HCT116 (cell line): ENCODE measurements at regions not wholly inside any gene's neighbourhood (a gene's known extent, or its start where the extent isn't known, plus 50 kb on each side); places are given as distances from the start of the nearest gene placed in this dataset.

Experiments
- ATAC-seq: fragments of 200-7000 bp; cut with Tn5 transposase; 2 replicates; pipeline ENCODE4 v1.9.1; 2020; ENCODE audit warnings: mild to moderate bottlenecking, moderate library complexity
- BruUV-seq: library from RNA; stranded (reverse); fragments of 400-500 nt; replicated peaks from 2 replicates; lab custom pipeline; 2021; lab: Mats Ljungman, UMichigan
- CTCF ChIA-PET: fragments of 300-600 bp; sonication (Branson Sonifier 250); formaldehyde crosslinking; loops from one replicate; lab custom pipeline; 2021; ENCODE audit warnings: antibody characterized with exemption; lab: Charles Lee
- POLR2A ChIA-PET: fragments of 300-600, 350-600 bp; sonication (Branson Sonifier 250); formaldehyde crosslinking; loops from one replicate; lab custom pipeline; 2021; ENCODE audit warnings: antibody characterized with exemption; lab: Charles Lee
- RAD21 ChIA-PET, 2 experiments: fragments of 300-600 bp; sonication (Branson Sonifier 250); formaldehyde crosslinking; loops; one replicate each; lab custom pipeline; 2023; ENCODE audit warnings: low total read pairs in 2 of 2; ENCODE audit not compliant: uncharacterized antibody in 2 of 2, unreplicated experiment in 2 of 2, low non-redundant PET in 1 of 2; lab: Charles Lee
- DNase-seq: peaks from one replicate; pipeline ENCODE4 v3.0.0-alpha.2; 2010; ENCODE audit warnings: low read depth, low spot score
- H2AFZ ChIP-seq: fragments of 200-600 bp; shearing (Covaris generic), sonication (generic); 2 replicates; pipeline ENCODE4 v1.6.1; 2017; ENCODE audit warnings: low read depth, mixed run types, mixed read lengths, antibody characterized with exemption, low read length; ENCODE audit not compliant: poor library complexity, severe bottlenecking
- H3K27ac ChIP-seq: 2 replicates; pipeline ENCODE4 v1.5.1; 2012; ENCODE audit warnings: low read depth, low read length
- H3K27me3 ChIP-seq: fragments of 200-600 bp; sonication (generic); 2 replicates; pipeline ENCODE4 v1.6.1; 2016; ENCODE audit warnings: mixed run types, low read length, mixed read lengths; ENCODE audit not compliant: insufficient read depth
- H3K36me3 ChIP-seq, 2 experiments: fragments of 200-500 bp in 1 of 2; fragments of 200-600 bp in 1 of 2; sonication (Bioruptor generic) in 1 of 2; sonication (generic) in 1 of 2; 2 replicates each; pipeline versions ENCODE4 v1.5.1 to v1.6.1; 2014 to 2016; ENCODE audit warnings: low read length in 2 of 2, inconsistent platforms in 1 of 2, mixed read lengths in 1 of 2, mixed run types in 1 of 2; ENCODE audit not compliant: insufficient read depth in 2 of 2, control insufficient read depth in 1 of 2
- H3K4me1 ChIP-seq, 2 experiments: fragments of 200-600 bp in 1 of 2; sonication (generic) in 1 of 2; 2 replicates each; pipeline versions ENCODE4 v1.5.1 to v1.6.1; 2012 to 2017; ENCODE audit warnings: low read length in 2 of 2, inconsistent platforms in 1 of 2, mild to moderate bottlenecking in 1 of 2, mixed read lengths in 1 of 2, mixed run types in 1 of 2, moderate library complexity in 1 of 2; ENCODE audit not compliant: insufficient read depth in 2 of 2, control insufficient read depth in 1 of 2
- H3K4me2 ChIP-seq: fragments of 200-600 bp; sonication (generic); 2 replicates; pipeline ENCODE4 v1.6.1; 2017; ENCODE audit warnings: mixed run types, low read length, mixed read lengths
- H3K4me3 ChIP-seq, 2 experiments: fragments of 200-600 bp in 1 of 2; sonication (generic) in 1 of 2; replicated peaks in 1 of 2; 2 replicates each; pipeline ENCODE4 v1.5.1; 2011 to 2016; ENCODE audit warnings: low read length in 2 of 2, control low read depth in 1 of 2, low read depth in 1 of 2, mild to moderate bottlenecking in 1 of 2, mixed read lengths in 1 of 2, mixed run types in 1 of 2
- H3K79me2 ChIP-seq: fragments of 200-600 bp; sonication (generic); 2 replicates; pipeline ENCODE4 v1.6.1; 2017; ENCODE audit warnings: mild to moderate bottlenecking, mixed run types, low read length, moderate library complexity, mixed read lengths; ENCODE audit not compliant: insufficient read depth
- H3K9ac ChIP-seq: fragments of 200-600 bp; sonication (generic); 2 replicates; pipeline ENCODE4 v1.6.1; 2016; ENCODE audit warnings: low read length, mixed read lengths
- H3K9me2 ChIP-seq: fragments of 200-600 bp; sonication (generic), shearing (Covaris generic); 2 replicates; pipeline ENCODE4 v1.6.1; 2017; ENCODE audit warnings: mixed run types, mild to moderate bottlenecking, moderate library complexity; ENCODE audit not compliant: insufficient read depth
- H3K9me3 ChIP-seq, 2 experiments: fragments of 200-500 bp in 1 of 2; fragments of 200-600 bp in 1 of 2; sonication (Bioruptor generic) in 1 of 2; sonication (generic) in 1 of 2; 2 replicates each; pipeline ENCODE4 v1.6.1; 2014 to 2017; ENCODE audit warnings: low read length in 2 of 2, mixed read lengths in 2 of 2, inconsistent platforms in 1 of 2, low read depth in 1 of 2, mild to moderate bottlenecking in 1 of 2, mixed run types in 1 of 2, moderate library complexity in 1 of 2; ENCODE audit not compliant: control insufficient read depth in 1 of 2, insufficient read depth in 1 of 2
- H4K20me1 ChIP-seq: fragments of 200-600 bp; sonication (generic), shearing (Covaris generic); 2 replicates; pipeline ENCODE4 v1.6.1; 2017; ENCODE audit warnings: mixed run types, mild to moderate bottlenecking, moderate library complexity; ENCODE audit not compliant: insufficient read depth
- CEBPB ChIP-seq: IDR thresholded peaks from 2 replicates; pipeline ENCODE4 v1.6.1; 2012; ENCODE audit warnings: low read depth
- EGR1 ChIP-seq: IDR thresholded peaks from 2 replicates; pipeline ENCODE4 v1.6.1; 2012; ENCODE audit warnings: low read depth
- ELF1 ChIP-seq: IDR thresholded peaks from 2 replicates; pipeline ENCODE4 v1.6.1; 2012; ENCODE audit warnings: low read depth, borderline replicate concordance
- EZH2 ChIP-seq: fragments of 200-600 bp; sonication (generic); IDR thresholded peaks from 2 replicates; pipeline ENCODE4 v1.6.1; 2017; ENCODE audit warnings: antibody characterized with exemption, mixed run types
- EZH2phosphoT487 ChIP-seq: fragments of 200-600 bp; IDR thresholded peaks from 2 replicates; pipeline ENCODE4 v1.6.1; 2018; ENCODE audit warnings: antibody characterized with exemption, borderline replicate concordance
- FOSL1 ChIP-seq: IDR thresholded peaks from 2 replicates; pipeline ENCODE4 v1.6.1; 2012; ENCODE audit warnings: low read depth
- JUND ChIP-seq: IDR thresholded peaks from 2 replicates; pipeline ENCODE4 v1.6.1; 2012
- POLR2A ChIP-seq: IDR thresholded peaks from 2 replicates; pipeline ENCODE4 v1.7.0; 2011; ENCODE audit warnings: borderline replicate concordance; ENCODE audit not compliant: insufficient read depth, insufficient read length; ENCODE audit errors: extremely low read depth
- POLR2AphosphoS5 ChIP-seq: IDR thresholded peaks from 2 replicates; pipeline ENCODE4 v1.6.1; 2011; ENCODE audit warnings: mild to moderate bottlenecking, low read depth, low read length, moderate library complexity
- RAD21 ChIP-seq: IDR thresholded peaks from 2 replicates; pipeline ENCODE4 v1.6.1; 2012; ENCODE audit warnings: low read depth, mild to moderate bottlenecking
- REST ChIP-seq: IDR thresholded peaks from 2 replicates; pipeline ENCODE4 v1.6.1; 2012; ENCODE audit warnings: low read depth
- SIN3A ChIP-seq: IDR thresholded peaks from 2 replicates; pipeline ENCODE4 v1.6.1; 2012; ENCODE audit warnings: low read depth
- SRF ChIP-seq: IDR thresholded peaks from 2 replicates; pipeline ENCODE4 v1.6.1; 2012; ENCODE audit warnings: low read depth
- TCF7L2 ChIP-seq: IDR thresholded peaks from 2 replicates; pipeline ENCODE4 v1.7.0; 2011; ENCODE audit warnings: borderline replicate concordance, inconsistent platforms; ENCODE audit not compliant: insufficient read depth, insufficient read length; ENCODE audit errors: extremely low read depth
- ZFX ChIP-seq: fragments of 450-650 bp; IDR thresholded peaks from 2 replicates; pipeline ENCODE4 v1.6.1; 2017
- intact Hi-C: fragments of 100-400 bp; cut with micrococcal nuclease; formaldehyde crosslinking; loops from 2 replicates; pipeline ENCODE4 v1.10.0; 2022
- TF ChIP-seq, protein P1 (sequence below): IDR thresholded peaks from 2 replicates; pipeline ENCODE4 v1.6.1; 2012
- TF ChIP-seq, protein P2 (sequence below): IDR thresholded peaks from 2 replicates; pipeline ENCODE4 v1.6.1; 2011; ENCODE audit warnings: mild to moderate bottlenecking, low read length, moderate library complexity; ENCODE audit not compliant: insufficient replicate concordance; ENCODE audit errors: extremely low read depth

DNA sequence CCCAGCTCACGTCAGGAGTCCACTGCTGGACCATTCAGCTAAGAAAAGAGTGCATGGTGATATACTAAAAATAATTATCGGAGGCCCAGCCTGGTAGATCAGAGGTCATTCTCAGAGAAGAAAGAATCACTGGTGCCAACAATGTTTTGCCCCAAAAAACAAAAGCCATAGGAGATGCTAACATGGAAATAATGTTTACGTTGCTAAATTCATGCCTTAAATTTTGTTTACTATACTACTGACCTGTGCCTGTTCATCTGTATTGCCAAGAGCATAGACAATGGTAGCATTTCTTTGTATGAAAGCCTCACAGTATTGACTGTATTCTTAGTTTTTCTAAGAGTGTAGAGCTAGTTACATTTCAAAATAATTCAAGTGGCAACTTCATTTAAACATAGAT, 138.1 kb upstream of the GPR149 start:
- no peaks in the 10 kb centered on the region; the same call in 1 of the 2 replicates for H3K9me2 ChIP-seq
- ChIA-PET CTCF (no interaction called here), POLR2A (no interaction called here), RAD21 (no interaction called here)
- ATAC-seq (no peak), DNase-seq (no peak)
- no peak overlapping the region for H3K9ac ChIP-seq
- H3K4me2 ChIP-seq, result no peak overlapping the region
- H4K20me1 ChIP-seq, result no peaks in the 10 kb centered on the region
- no peaks in the 10 kb centered on the region for H3K27me3 ChIP-seq
- no peak overlapping the region for H3K27ac ChIP-seq
- no peak for TF ChIP-seq REST
- TF ChIP-seq SIN3A, result no peak
- no peak for TF ChIP-seq ZFX
- TF ChIP-seq, protein P1, sequence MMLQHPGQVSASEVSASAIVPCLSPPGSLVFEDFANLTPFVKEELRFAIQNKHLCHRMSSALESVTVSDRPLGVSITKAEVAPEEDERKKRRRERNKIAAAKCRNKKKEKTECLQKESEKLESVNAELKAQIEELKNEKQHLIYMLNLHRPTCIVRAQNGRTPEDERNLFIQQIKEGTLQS, result no peak
- TF ChIP-seq SRF, result no peak
- TF ChIP-seq, protein P2, sequence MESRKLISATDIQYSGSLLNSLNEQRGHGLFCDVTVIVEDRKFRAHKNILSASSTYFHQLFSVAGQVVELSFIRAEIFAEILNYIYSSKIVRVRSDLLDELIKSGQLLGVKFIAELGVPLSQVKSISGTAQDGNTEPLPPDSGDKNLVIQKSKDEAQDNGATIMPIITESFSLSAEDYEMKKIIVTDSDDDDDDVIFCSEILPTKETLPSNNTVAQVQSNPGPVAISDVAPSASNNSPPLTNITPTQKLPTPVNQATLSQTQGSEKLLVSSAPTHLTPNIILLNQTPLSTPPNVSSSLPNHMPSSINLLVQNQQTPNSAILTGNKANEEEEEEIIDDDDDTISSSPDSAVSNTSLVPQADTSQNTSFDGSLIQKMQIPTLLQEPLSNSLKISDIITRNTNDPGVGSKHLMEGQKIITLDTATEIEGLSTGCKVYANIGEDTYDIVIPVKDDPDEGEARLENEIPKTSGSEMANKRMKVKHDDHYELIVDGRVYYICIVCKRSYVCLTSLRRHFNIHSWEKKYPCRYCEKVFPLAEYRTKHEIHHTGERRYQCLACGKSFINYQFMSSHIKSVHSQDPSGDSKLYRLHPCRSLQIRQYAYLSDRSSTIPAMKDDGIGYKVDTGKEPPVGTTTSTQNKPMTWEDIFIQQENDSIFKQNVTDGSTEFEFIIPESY, result no peak
- TF ChIP-seq JUND, result no peak
- no peak for TF ChIP-seq EZH2
- TF ChIP-seq CEBPB, result no peak
- no peak for TF ChIP-seq RAD21
- TF ChIP-seq POLR2AphosphoS5, result no peak
- no peak for TF ChIP-seq ELF1
- TF ChIP-seq TCF7L2, result no peak
- no peak for TF ChIP-seq FOSL1
- TF ChIP-seq POLR2A, result no peak
- no peak for TF ChIP-seq EGR1
- TF ChIP-seq EZH2phosphoT487, result no peak
- H3K36me3 ChIP-seq, result no peaks in the 10 kb centered on the region
- H3K4me3 ChIP-seq, result no peak overlapping the region
- no TSS peak for BruUV-seq
- no peak overlapping the region for H2AFZ ChIP-seq
- H3K79me2 ChIP-seq, result no peaks in the 10 kb centered on the region
- H3K9me3 ChIP-seq, result no peaks in the 10 kb centered on the region
- intact Hi-C loops, result no loop called here
- H3K4me1 ChIP-seq, result no peaks in the 10 kb centered on the region
